HepG2 (cell line): ENCODE measurements at regions not wholly inside any gene's neighbourhood (a gene's known extent, or its start where the extent isn't known, plus 50 kb on each side); places are given as distances from the start of the nearest gene placed in this dataset.

ENCODE experiments used
- ATAC-seq: fragments of 200-7000 bp; cut with Tn5 transposase; 3 replicates; pipeline ENCODE4 v1.9.1; 2020; ENCODE audit warnings: mild to moderate bottlenecking, moderate library complexity
- BruUV-seq: library from RNA; stranded (reverse); fragments of 400-500 nt; replicated peaks from 2 replicates; lab custom pipeline; 2021; lab: Mats Ljungman, UMichigan
- CTCF ChIA-PET: fragments of 300-600 bp; formaldehyde crosslinking; extraction: SDS; loops from one replicate; lab custom pipeline; 2021; ENCODE audit warnings: low total read pairs, inconsistent platforms, low intra/inter-chr PET ratio; lab: Yijun Ruan, JAX
- POLR2A ChIA-PET: fragments of 350-600 bp; sonication (Branson Sonifier 250); formaldehyde crosslinking; loops from one replicate; lab custom pipeline; 2020; ENCODE audit warnings: antibody characterized with exemption, inconsistent platforms; lab: Yijun Ruan, JAX
- DNase-seq: peaks from one replicate; pipeline ENCODE4 v3.0.0-alpha.2; 2015; ENCODE audit warnings: low spot score
- FAIRE-seq: peaks from 3 replicates; lab custom pipeline; 2011; peaks lifted over from hg19 to GRCh38; lab: Jason Lieb, UNC
- H2AFZ ChIP-seq: one replicate; pipeline ENCODE4 v1.6.1; 2011; ENCODE audit warnings: low read length, inconsistent platforms
- H3K27ac ChIP-seq: fragments of 300-600 bp; 3 replicates; pipeline ENCODE4 v1.8.0; 2011; ENCODE audit warnings: mixed run types, mild to moderate bottlenecking, mixed read lengths, low read length, inconsistent platforms; ENCODE audit not compliant: insufficient read depth; ENCODE audit errors: extremely low read length
- H3K27me3 ChIP-seq, 2 experiments: fragments of 200-600 bp in 1 of 2; 2 replicates in 1 of 2; 3 replicates in 1 of 2; pipeline versions ENCODE4 v1.6.0 to v1.8.0; 2011; ENCODE audit warnings: low read length in 2 of 2, mild to moderate bottlenecking in 2 of 2, moderate library complexity in 2 of 2, inconsistent platforms in 1 of 2; ENCODE audit not compliant: insufficient read depth in 2 of 2, control insufficient read depth in 1 of 2
- H3K36me3 ChIP-seq, 2 experiments: fragments of 200-600 bp in 1 of 2; replicated peaks in 1 of 2; 2 replicates in 1 of 2; 3 replicates in 1 of 2; pipeline versions ENCODE4 v1.5.1 to v1.8.0; 2011; ENCODE audit warnings: low read length in 2 of 2, inconsistent platforms in 1 of 2; ENCODE audit not compliant: insufficient read depth in 2 of 2, control insufficient read depth in 1 of 2
- H3K4me1 ChIP-seq: 2 replicates; pipeline ENCODE4 v1.5.1; 2012; ENCODE audit warnings: low read length, inconsistent platforms; ENCODE audit not compliant: insufficient read depth
- H3K4me2 ChIP-seq: 2 replicates; pipeline ENCODE4 v1.6.0; 2011; ENCODE audit warnings: low read depth, low read length, inconsistent platforms
- H3K4me3 ChIP-seq, 3 experiments: fragments of 200-600 bp in 1 of 3; sonication (generic), shearing (Covaris generic) in 1 of 3; replicated peaks in 1 of 3; 2 replicates each; pipeline ENCODE4 v1.5.1; 2011 to 2016; ENCODE audit warnings: low read length in 3 of 3, inconsistent platforms in 2 of 3, low read depth in 2 of 3, mild to moderate bottlenecking in 2 of 3, control low read depth in 1 of 3, mixed read lengths in 1 of 3; ENCODE audit not compliant: insufficient read depth in 1 of 3
- H3K79me2 ChIP-seq: one replicate; pipeline ENCODE4 v1.6.1; 2011; ENCODE audit warnings: low read length, inconsistent platforms; ENCODE audit not compliant: insufficient read depth
- H3K9ac ChIP-seq: 2 replicates; pipeline ENCODE4 v1.6.0; 2011; ENCODE audit warnings: mild to moderate bottlenecking, low read depth, low read length, inconsistent platforms; ENCODE audit not compliant: insufficient read depth
- H3K9me3 ChIP-seq: 2 replicates; pipeline ENCODE4 v1.5.1; 2012; ENCODE audit warnings: mild to moderate bottlenecking, low read length
- H4K20me1 ChIP-seq: 2 replicates; pipeline ENCODE4 v1.6.0; 2011; ENCODE audit warnings: inconsistent platforms, mild to moderate bottlenecking, low read length, moderate library complexity; ENCODE audit not compliant: insufficient read depth
- MEIS1 ChIP-seq: sonication (generic); formaldehyde crosslinking; IDR thresholded peaks from 2 replicates; pipeline ENCODE4 v1.9.0; 2021; ENCODE audit warnings: mild to moderate bottlenecking, missing genetic modification reagents, moderate library complexity, borderline replicate concordance
- SMC3 ChIP-seq: IDR thresholded peaks from 2 replicates; pipeline ENCODE4 v1.6.1; 2011; ENCODE audit warnings: low read length, improper control_type of control experiment
- STAG1 ChIP-seq: sonication (generic); formaldehyde crosslinking; IDR thresholded peaks from 2 replicates; pipeline ENCODE4 v1.4.0; 2020; ENCODE audit warnings: missing genetic modification reagents
- XRCC5 ChIP-seq: fragments of 200-400 bp; formaldehyde crosslinking; optimal IDR thresholded peaks from 2 replicates; pipeline ENCODE3; 2017; ENCODE audit warnings: mild to moderate bottlenecking, low read length
- WGBS: methylation state at CpG from one replicate; pipeline ENCODE4 v1.1.6; 2017; ENCODE audit warnings: low lambda C conversion rate; 5-methylcytosine and 5-hydroxymethylcytosine counted together
- in situ Hi-C: cut with HindIII; loops from 2 replicates; pipeline ENCODE4 v1.10.0; 2017; ENCODE audit warnings: low pct_unique_long_range_greater_than_20kb; ENCODE audit not compliant: extremely low pct_ligation_motif_present
- intact Hi-C: fragments of 100-400 bp; cut with micrococcal nuclease; formaldehyde crosslinking; loops from one replicate; pipeline ENCODE4 v1.10.0; 2022; ENCODE audit not compliant: unreplicated experiment
- TF ChIP-seq, protein P1 (sequence below): sonication (generic); formaldehyde crosslinking; IDR thresholded peaks from 2 replicates; pipeline ENCODE4 v1.5.0; 2020; ENCODE audit warnings: mild to moderate bottlenecking, missing genetic modification reagents, moderate library complexity

DNA sequence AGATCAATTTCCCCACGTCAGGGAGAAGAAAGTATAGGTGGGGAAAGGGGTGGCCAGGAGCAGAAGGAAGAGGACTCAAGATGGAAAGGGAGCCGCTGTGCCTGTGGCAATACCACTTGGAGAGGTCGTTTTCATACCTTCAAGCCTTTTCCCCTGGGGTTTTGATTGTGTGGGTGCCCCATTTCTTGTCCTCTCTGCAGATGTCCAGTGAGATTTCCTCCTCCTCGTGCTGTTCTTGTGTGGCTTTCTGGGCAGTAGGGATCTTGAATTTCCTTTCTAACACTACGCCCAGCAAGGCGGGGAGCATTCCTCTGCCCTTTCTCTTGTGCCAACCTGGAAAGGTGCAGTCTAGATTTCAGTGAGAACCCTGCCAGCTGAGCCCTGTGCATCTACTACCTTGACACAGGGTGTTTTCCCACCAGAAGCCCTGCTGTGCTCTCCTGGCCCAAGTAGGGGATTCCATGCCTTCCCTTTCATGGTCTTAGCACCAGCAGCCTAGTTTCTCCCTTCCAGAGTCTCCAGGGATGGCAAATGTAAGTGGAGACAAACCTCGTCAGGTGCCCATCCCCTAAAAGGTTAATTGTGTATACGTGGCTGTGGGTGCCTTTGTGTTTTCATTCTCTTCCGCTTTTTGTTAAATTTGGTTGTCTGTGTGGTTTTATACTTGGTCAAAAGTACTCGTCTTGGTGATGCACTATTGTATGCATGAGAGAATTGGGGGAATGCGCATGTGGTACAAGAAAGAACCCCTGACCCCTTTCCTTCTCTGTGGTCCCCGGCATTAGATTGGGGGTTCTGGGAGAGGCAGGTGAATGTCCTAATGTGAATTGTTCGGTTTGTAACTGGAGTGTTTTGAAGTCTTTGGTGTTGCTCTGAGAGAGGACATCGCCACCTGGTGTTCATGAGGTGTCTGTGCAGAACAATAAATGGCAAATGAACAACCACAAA lies 71.4 kb upstream of the MPEG1 start:
- peak; percentile 40 for DNase-seq
- Histone ChIP-seq H3K79me2 (no peaks in the 10 kb centered on the region), H2AFZ (no peak overlapping the region), H3K4me3 (no peak overlapping the region), H3K4me2 (no peak overlapping the region), H3K9ac (no peak overlapping the region), H3K27me3 (no peaks in the 10 kb centered on the region), H4K20me1 (no peaks in the 10 kb centered on the region), H3K27ac (no peak overlapping the region), H3K36me3 (no peaks in the 10 kb centered on the region), H3K4me1 (no peaks in the 10 kb centered on the region), H3K9me3 (no peaks in the 10 kb centered on the region)
- CTCF ChIA-PET = interaction anchor here (1.7 kb wide), 1 partner anchor 113 kb away, joined by 20 read pairs; the partner anchor contains the start of gene DTX4
- POLR2A ChIA-PET = no interaction called here
- no TSS peak for BruUV-seq
- WGBS = 24% methylated on average over 14 of the region's 14 CpGs
- in situ Hi-C loops (loop anchor here (10.0 kb wide), 1 partner anchor 109 kb away; the partner anchor contains the start of gene DTX4), intact Hi-C loops (loop anchor here (1.0 kb wide), 2 partner anchors 113 to 146 kb away; no protein-coding TSS in a partner anchor)
- ATAC-seq = peak; percentile 79
- FAIRE-seq = peak; percentile 92
- peak; percentile 51; the same call in 1 of the 2 replicates for TF ChIP-seq SMC3
- TF ChIP-seq XRCC5 = no peak
- peak; percentile 49 for TF ChIP-seq STAG1
- TF ChIP-seq, protein P1, sequence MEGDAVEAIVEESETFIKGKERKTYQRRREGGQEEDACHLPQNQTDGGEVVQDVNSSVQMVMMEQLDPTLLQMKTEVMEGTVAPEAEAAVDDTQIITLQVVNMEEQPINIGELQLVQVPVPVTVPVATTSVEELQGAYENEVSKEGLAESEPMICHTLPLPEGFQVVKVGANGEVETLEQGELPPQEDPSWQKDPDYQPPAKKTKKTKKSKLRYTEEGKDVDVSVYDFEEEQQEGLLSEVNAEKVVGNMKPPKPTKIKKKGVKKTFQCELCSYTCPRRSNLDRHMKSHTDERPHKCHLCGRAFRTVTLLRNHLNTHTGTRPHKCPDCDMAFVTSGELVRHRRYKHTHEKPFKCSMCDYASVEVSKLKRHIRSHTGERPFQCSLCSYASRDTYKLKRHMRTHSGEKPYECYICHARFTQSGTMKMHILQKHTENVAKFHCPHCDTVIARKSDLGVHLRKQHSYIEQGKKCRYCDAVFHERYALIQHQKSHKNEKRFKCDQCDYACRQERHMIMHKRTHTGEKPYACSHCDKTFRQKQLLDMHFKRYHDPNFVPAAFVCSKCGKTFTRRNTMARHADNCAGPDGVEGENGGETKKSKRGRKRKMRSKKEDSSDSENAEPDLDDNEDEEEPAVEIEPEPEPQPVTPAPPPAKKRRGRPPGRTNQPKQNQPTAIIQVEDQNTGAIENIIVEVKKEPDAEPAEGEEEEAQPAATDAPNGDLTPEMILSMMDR (CRISPR knock-in tag) = peak; percentile 78
- no peak for TF ChIP-seq MEIS1 (CRISPR knock-in tag)
